ENCODE measurements at regions not wholly inside any gene's neighbourhood (a gene's known extent, or its start where the extent isn't known, plus 50 kb on each side); places are given as distances from the start of the nearest gene placed in this dataset.

GRCh38 chr6:6479785-6480184 lies 108.7 kb upstream of the LY86 start:
- in situ Hi-C loops (cut with MboI; ENCODE audit: low pct_unique_long_range_greater_than_20kb, low sequenced_read_pairs, unreplicated experiment), result no loop called here
- no peak for TF ChIP-seq CTCF (IDR thresholded peaks at IDR 0.05; ENCODE audit: extremely low read depth, insufficient read depth, missing control alignments)
- no peak for DNase-seq (ENCODE audit: low spot score)

GRCh38 chr6:6482256-6482655 lies 106.3 kb upstream of the LY86 start:
- in situ Hi-C loops (cut with MboI; ENCODE audit: low pct_unique_long_range_greater_than_20kb, low sequenced_read_pairs, unreplicated experiment), result no loop called here

GRCh38 chr6:6483168-6483567 lies 105.4 kb upstream of the LY86 start:
- DNase-seq (ENCODE audit: low spot score), result no peak
- in situ Hi-C loops (cut with MboI; ENCODE audit: low pct_unique_long_range_greater_than_20kb, low sequenced_read_pairs, unreplicated experiment), result no loop called here
- TF ChIP-seq CTCF (IDR thresholded peaks at IDR 0.05; ENCODE audit: extremely low read depth, insufficient read depth, missing control alignments), result no peak

More at GRCh38 chr6:6482256-6482655, 106.3 kb upstream of the LY86 start:
- no peak for TF ChIP-seq CTCF (IDR thresholded peaks at IDR 0.05; ENCODE audit: extremely low read depth, insufficient read depth, missing control alignments)
- no peak for DNase-seq (ENCODE audit: low spot score)

- in situ Hi-C loops (cut with MboI; ENCODE audit: low pct_unique_long_range_greater_than_20kb, low sequenced_read_pairs, unreplicated experiment), result no loop called here
- no peak for TF ChIP-seq CTCF (IDR thresholded peaks at IDR 0.05; ENCODE audit: extremely low read depth, insufficient read depth, missing control alignments)
- DNase-seq (ENCODE audit: low spot score), result no peak
Measured at GRCh38 chr6:6483733-6484132, 104.8 kb upstream of the LY86 start.

GRCh38 chr6:6484681-6485080 lies 103.8 kb upstream of the LY86 start:
- in situ Hi-C loops (cut with MboI; ENCODE audit: low pct_unique_long_range_greater_than_20kb, low sequenced_read_pairs, unreplicated experiment), result no loop called here
- no peak for DNase-seq (ENCODE audit: low spot score)
- no peak for TF ChIP-seq CTCF (IDR thresholded peaks at IDR 0.05; ENCODE audit: extremely low read depth, insufficient read depth, missing control alignments)

GRCh38 chr6:6486595-6486994 lies 101.9 kb upstream of the LY86 start:
- no peak for DNase-seq (ENCODE audit: low spot score)
- no peak for TF ChIP-seq CTCF (IDR thresholded peaks at IDR 0.05; ENCODE audit: extremely low read depth, insufficient read depth, missing control alignments)
- in situ Hi-C loops (cut with MboI; ENCODE audit: low pct_unique_long_range_greater_than_20kb, low sequenced_read_pairs, unreplicated experiment), result no loop called here

- no peak for DNase-seq (ENCODE audit: low spot score)
- no peak for TF ChIP-seq CTCF (IDR thresholded peaks at IDR 0.05; ENCODE audit: extremely low read depth, insufficient read depth, missing control alignments)
- in situ Hi-C loops (cut with MboI; ENCODE audit: low pct_unique_long_range_greater_than_20kb, low sequenced_read_pairs, unreplicated experiment), result no loop called here
Measured at GRCh38 chr6:6491761-6492160, 96.8 kb upstream of the LY86 start.
